Ishikawa (cell line): ENCODE measurements at regions not wholly inside any gene's neighbourhood (a gene's known extent, or its start where the extent isn't known, plus 50 kb on each side); places are given as distances from the start of the nearest gene placed in this dataset.

ENCODE experiments used
- CEBPB ChIP-seq: IDR thresholded peaks from 2 replicates; pipeline ENCODE4 v1.6.1; 2012
- CREB1 ChIP-seq: IDR thresholded peaks from 2 replicates; pipeline ENCODE4 v1.6.1; 2012; ENCODE audit warnings: low read depth
- EGR1 ChIP-seq: IDR thresholded peaks from 2 replicates; pipeline ENCODE4 v1.6.1; 2012
- EP300 ChIP-seq: IDR thresholded peaks from 2 replicates; pipeline ENCODE4 v1.6.1; 2012; ENCODE audit warnings: borderline replicate concordance
- FOXM1 ChIP-seq: IDR thresholded peaks from 2 replicates; pipeline ENCODE4 v1.6.1; 2012; ENCODE audit warnings: low read depth, borderline replicate concordance
- NFIC ChIP-seq: IDR thresholded peaks from 2 replicates; pipeline ENCODE4 v1.6.1; 2012
- RAD21 ChIP-seq: IDR thresholded peaks from 2 replicates; pipeline ENCODE4 v1.6.1; 2012; ENCODE audit warnings: low read depth
- TAF1 ChIP-seq: IDR thresholded peaks from 2 replicates; pipeline ENCODE4 v1.6.1; 2012; ENCODE audit warnings: low read depth, mild to moderate bottlenecking
- TCF12 ChIP-seq: IDR thresholded peaks from 2 replicates; pipeline ENCODE4 v1.6.1; 2012; ENCODE audit warnings: low read depth
- TEAD4 ChIP-seq: IDR thresholded peaks from 2 replicates; pipeline ENCODE4 v1.6.1; 2012
- YY1 ChIP-seq: IDR thresholded peaks from 2 replicates; pipeline ENCODE4 v1.6.1; 2012; ENCODE audit warnings: low read depth
- ZBTB7A ChIP-seq: IDR thresholded peaks from 2 replicates; pipeline ENCODE4 v1.6.1; 2012; ENCODE audit warnings: low read depth
- TF ChIP-seq, protein P1 (sequence below): IDR thresholded peaks from 2 replicates; pipeline ENCODE4 v1.6.1; 2012
- TF ChIP-seq, protein P2 (sequence below): IDR thresholded peaks from 2 replicates; pipeline ENCODE4 v1.6.1; 2012
- TF ChIP-seq, protein P3 (sequence below): IDR thresholded peaks from 2 replicates; pipeline ENCODE4 v1.6.1; 2012; ENCODE audit warnings: low read depth, mild to moderate bottlenecking

DNA sequence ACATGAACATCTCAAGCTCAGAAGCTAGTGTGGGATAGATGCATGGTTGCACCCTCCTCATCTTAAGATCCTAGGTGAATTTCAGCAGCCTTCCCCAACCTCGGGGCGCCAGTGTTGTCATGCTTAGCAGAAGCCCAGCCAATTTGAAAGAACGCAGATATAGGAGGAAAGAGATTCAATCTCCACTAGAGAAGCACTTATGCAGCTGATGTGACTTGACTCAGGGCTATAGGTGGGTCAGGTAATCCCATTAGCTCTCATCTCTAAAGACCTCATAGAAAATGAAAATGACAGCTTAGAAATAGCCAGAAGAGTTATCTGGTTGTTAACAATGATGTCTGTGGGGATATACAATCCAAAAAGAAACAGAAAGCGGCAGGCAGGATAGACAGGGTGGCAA lies 310.5 kb downstream of the GPAM start:
- TF ChIP-seq FOXM1 (no peak), EGR1 (no peak), EP300 (no peak), TEAD4 (no peak), ZBTB7A (no peak), TAF1 (no peak), NFIC (no peak), CREB1 (no peak)
- TF ChIP-seq, protein P1, sequence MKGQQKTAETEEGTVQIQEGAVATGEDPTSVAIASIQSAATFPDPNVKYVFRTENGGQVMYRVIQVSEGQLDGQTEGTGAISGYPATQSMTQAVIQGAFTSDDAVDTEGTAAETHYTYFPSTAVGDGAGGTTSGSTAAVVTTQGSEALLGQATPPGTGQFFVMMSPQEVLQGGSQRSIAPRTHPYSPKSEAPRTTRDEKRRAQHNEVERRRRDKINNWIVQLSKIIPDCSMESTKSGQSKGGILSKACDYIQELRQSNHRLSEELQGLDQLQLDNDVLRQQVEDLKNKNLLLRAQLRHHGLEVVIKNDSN = no peak

DNA sequence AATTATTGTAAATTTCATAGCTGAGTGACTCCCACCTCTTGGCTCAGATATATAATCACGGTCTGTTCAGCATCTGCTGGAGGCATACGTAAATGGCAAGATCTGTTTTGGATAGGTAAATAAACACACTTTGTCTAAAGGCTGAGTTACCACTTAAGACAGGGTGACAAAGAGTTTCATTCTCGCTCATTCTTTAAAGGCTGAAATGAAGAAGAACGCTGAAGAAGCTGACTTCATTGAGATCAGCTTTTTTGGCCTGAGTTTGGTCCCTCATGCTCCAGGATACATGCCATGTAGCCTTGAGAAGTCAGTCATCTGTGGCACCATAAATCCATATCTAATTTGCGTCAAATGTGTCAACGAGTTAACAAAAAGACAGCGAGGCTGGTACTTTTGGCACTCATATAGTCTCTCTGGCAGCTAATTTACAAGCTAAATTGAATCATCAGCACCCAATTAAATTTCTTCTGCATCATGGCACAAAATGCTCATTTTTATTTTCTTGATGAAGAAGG lies 309.9 kb downstream of the GPAM start:
- TF ChIP-seq CREB1 (no peak), TAF1 (no peak), NFIC (no peak), RAD21 (no peak), EGR1 (no peak), TCF12 (no peak), YY1 (no peak), EP300 (no peak), TEAD4 (no peak), FOXM1 (no peak), CEBPB (no peak), ZBTB7A (no peak)
- TF ChIP-seq, protein P2, sequence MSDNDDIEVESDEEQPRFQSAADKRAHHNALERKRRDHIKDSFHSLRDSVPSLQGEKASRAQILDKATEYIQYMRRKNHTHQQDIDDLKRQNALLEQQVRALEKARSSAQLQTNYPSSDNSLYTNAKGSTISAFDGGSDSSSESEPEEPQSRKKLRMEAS = no peak
- TF ChIP-seq, protein P1 = no peak
- TF ChIP-seq, protein P3, sequence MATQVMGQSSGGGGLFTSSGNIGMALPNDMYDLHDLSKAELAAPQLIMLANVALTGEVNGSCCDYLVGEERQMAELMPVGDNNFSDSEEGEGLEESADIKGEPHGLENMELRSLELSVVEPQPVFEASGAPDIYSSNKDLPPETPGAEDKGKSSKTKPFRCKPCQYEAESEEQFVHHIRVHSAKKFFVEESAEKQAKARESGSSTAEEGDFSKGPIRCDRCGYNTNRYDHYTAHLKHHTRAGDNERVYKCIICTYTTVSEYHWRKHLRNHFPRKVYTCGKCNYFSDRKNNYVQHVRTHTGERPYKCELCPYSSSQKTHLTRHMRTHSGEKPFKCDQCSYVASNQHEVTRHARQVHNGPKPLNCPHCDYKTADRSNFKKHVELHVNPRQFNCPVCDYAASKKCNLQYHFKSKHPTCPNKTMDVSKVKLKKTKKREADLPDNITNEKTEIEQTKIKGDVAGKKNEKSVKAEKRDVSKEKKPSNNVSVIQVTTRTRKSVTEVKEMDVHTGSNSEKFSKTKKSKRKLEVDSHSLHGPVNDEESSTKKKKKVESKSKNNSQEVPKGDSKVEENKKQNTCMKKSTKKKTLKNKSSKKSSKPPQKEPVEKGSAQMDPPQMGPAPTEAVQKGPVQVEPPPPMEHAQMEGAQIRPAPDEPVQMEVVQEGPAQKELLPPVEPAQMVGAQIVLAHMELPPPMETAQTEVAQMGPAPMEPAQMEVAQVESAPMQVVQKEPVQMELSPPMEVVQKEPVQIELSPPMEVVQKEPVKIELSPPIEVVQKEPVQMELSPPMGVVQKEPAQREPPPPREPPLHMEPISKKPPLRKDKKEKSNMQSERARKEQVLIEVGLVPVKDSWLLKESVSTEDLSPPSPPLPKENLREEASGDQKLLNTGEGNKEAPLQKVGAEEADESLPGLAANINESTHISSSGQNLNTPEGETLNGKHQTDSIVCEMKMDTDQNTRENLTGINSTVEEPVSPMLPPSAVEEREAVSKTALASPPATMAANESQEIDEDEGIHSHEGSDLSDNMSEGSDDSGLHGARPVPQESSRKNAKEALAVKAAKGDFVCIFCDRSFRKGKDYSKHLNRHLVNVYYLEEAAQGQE = no peak

DNA sequence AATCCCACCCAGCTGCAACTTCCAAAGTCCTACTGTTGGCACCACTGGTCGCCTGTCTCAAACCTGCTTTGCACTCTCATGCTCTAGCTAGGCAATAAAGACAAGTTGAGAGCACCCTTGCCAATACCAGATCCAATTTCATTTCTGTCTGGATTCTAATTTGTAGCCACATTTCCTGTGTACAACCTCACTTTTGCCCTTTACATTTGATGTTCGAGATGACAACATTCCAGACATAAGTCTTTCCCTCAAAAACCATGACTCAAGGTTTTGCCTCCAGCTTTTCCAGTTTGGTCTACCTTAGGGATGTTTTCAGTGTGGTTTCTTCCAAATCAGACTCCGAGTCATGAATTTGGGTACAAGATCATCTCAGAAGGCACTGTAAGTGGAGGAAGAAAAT lies 309.0 kb downstream of the GPAM start:
- TF ChIP-seq TCF12 = no peak
- no peak for TF ChIP-seq TAF1
- TF ChIP-seq YY1 = no peak
- TF ChIP-seq ZBTB7A = no peak
- no peak for TF ChIP-seq CEBPB
- no peak for TF ChIP-seq NFIC
- TF ChIP-seq EGR1 = no peak

DNA sequence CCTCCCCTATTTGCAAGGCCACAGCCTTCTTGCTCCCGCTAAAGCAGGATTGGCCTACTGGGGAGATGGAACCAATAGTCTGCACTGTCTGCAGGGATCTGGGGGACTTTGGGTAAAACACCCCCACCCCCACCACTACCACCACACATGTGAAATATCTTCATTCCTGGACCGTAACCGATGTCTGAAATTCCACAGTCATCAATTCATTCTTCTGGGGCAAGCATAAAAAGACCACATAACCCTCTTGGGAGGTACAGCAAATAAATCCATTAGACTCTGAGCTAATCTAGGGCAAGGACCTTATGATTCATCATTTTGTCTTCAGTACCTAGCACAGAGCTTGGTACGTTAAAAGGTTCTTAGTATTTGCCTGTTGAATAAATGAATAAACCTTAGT lies 307.8 kb downstream of the GPAM start:
- TF ChIP-seq, protein P3 = no peak
- TF ChIP-seq TAF1 = no peak
- no peak for TF ChIP-seq TCF12
- TF ChIP-seq EGR1 = no peak

DNA sequence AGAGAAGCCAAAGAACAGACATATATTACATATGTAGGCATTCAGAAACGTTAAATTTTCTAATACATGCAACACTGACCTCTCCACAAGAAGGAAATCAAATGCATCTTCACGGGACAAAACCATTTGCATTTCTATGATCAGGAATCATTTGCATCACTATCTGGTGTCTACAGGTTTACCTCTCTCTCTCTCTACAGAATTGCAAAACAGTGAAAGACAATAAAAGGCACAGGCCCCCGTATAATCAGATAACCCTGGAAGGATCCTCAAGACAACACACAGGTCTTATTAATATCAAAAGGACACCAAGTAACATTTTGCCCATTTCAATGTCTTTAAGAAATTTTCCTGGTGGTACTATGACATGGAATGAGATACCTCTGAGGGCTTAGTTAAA lies 306.3 kb downstream of the GPAM start:
- TF ChIP-seq TAF1 = no peak
- TF ChIP-seq ZBTB7A = no peak
- TF ChIP-seq CEBPB = no peak
- no peak for TF ChIP-seq RAD21
- TF ChIP-seq YY1 = no peak

DNA sequence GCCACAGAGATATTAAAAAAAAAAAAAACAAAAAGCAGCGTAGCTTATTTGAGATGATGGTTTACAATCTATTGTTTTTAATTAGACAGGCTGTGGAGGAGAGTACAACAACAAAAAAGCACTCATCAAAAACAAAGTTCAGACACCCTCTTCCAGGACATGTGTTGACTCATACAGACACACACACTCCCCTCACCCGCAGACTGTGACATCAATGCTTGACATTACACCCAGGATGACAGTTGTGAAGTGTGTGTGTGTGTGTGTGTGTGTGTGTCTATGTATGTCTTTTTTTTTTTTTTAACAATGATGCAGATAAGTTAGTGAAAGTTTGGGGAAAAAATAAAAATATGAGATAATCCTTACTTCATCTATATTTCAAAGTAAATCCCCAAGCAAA lies 303.6 kb downstream of the GPAM start:
- TF ChIP-seq RAD21 = no peak
- no peak for TF ChIP-seq TAF1
- TF ChIP-seq, protein P1 = no peak
- no peak for TF ChIP-seq ZBTB7A
- TF ChIP-seq EP300 = no peak
- no peak for TF ChIP-seq TCF12
- TF ChIP-seq EGR1 = no peak
- TF ChIP-seq CEBPB = no peak
- TF ChIP-seq CREB1 = no peak
- TF ChIP-seq, protein P2 = no peak
- no peak for TF ChIP-seq FOXM1
- TF ChIP-seq NFIC = no peak
- TF ChIP-seq, protein P3 = no peak
- no peak for TF ChIP-seq TEAD4
- no peak for TF ChIP-seq YY1
